Neural crest cell (in vitro differentiated cells): ENCODE measurements at regions not wholly inside any gene's neighbourhood (a gene's known extent, or its start where the extent isn't known, plus 50 kb on each side); places are given as distances from the start of the nearest gene placed in this dataset.
A peak's percentile ranks its signal among the peaks of the same experiment; 100 is the strongest.

ENCODE experiments used
- DNase-seq: peaks from one replicate; pipeline ENCODE4 v3.0.0; 2021; ENCODE audit warnings: low read depth, mixed read lengths, low spot score
- H3K27ac Mint-ChIP-seq: one replicate; pipeline ENCODE4 v1.8.0; 2021; ENCODE audit warnings: mild to moderate bottlenecking, mixed read lengths; ENCODE audit not compliant: unreplicated experiment
- H3K27me3 Mint-ChIP-seq: 2 replicates; pipeline ENCODE4 v1.8.0; 2021; ENCODE audit warnings: low read depth, mild to moderate bottlenecking, mixed read lengths
- H3K36me3 Mint-ChIP-seq: 2 replicates; pipeline ENCODE4 v1.8.0; 2021; ENCODE audit warnings: low read depth, mild to moderate bottlenecking, mixed read lengths
- H3K4me1 Mint-ChIP-seq: 2 replicates; pipeline ENCODE4 v1.8.0; 2021; ENCODE audit warnings: mixed read lengths
- H3K4me3 Mint-ChIP-seq: one replicate; pipeline ENCODE4 v1.8.0; 2021; ENCODE audit warnings: mild to moderate bottlenecking, mixed read lengths
- H3K9me3 Mint-ChIP-seq: 2 replicates; pipeline ENCODE4 v1.8.0; 2021; ENCODE audit warnings: mixed read lengths
- CTCF ChIP-seq: fragments of 200-600 bp; sonication (generic); conservative IDR thresholded peaks from 2 replicates; pipeline ENCODE4 v1.5.0; 2021; ENCODE audit warnings: antibody characterized with exemption, mild to moderate bottlenecking

GRCh38 chr2:108164318-108164717, 75.5 kb upstream of the SULT1C3 start:
- no peak for DNase-seq
- H3K27ac Mint-ChIP-seq: no peak overlapping the region
- no peaks in the 10 kb centered on the region for H3K36me3 Mint-ChIP-seq
- H3K9me3 Mint-ChIP-seq: no peaks in the 10 kb centered on the region
- peaks cover 10% of the 10 kb centered on the region for H3K4me1 Mint-ChIP-seq
- peaks cover 3% of the 10 kb centered on the region for H3K27me3 Mint-ChIP-seq
- TF ChIP-seq CTCF: no peak
- H3K4me3 Mint-ChIP-seq: no peak overlapping the region

- Mint-ChIP-seq H3K27ac (no peak overlapping the region), H3K4me3 (no peak overlapping the region), H3K4me1 (peaks cover 14% of the 10 kb centered on the region), H3K27me3 (peaks cover 3% of the 10 kb centered on the region), H3K9me3 (peaks cover 3% of the 10 kb centered on the region), H3K36me3 (no peaks in the 10 kb centered on the region)
- TF ChIP-seq CTCF: no peak
- DNase-seq: no peak
Measured at GRCh38 chr2:108165729-108166128, 74.0 kb upstream of the SULT1C3 start.

- H3K9me3 Mint-ChIP-seq: peaks cover 3% of the 10 kb centered on the region
- H3K4me1 Mint-ChIP-seq: peaks cover 14% of the 10 kb centered on the region
- peaks cover 3% of the 10 kb centered on the region for H3K27me3 Mint-ChIP-seq
- no peak for DNase-seq
- no peak for TF ChIP-seq CTCF
- no peaks in the 10 kb centered on the region for H3K36me3 Mint-ChIP-seq
- H3K27ac Mint-ChIP-seq: no peak overlapping the region
- H3K4me3 Mint-ChIP-seq: no peak overlapping the region
Measured at GRCh38 chr2:108167699-108168098, 72.1 kb upstream of the SULT1C3 start.

- Mint-ChIP-seq H3K9me3 (peaks cover 3% of the 10 kb centered on the region), H3K4me1 (peaks cover 4% of the 10 kb centered on the region), H3K27ac (no peak overlapping the region), H3K27me3 (peaks cover 3% of the 10 kb centered on the region), H3K36me3 (no peaks in the 10 kb centered on the region), H3K4me3 (no peak overlapping the region)
- peak; percentile 67 for TF ChIP-seq CTCF
- no peak for DNase-seq
Measured at GRCh38 chr2:108169982-108170625, 69.7 kb upstream of the SULT1C3 start.

- Mint-ChIP-seq H3K36me3 (no peaks in the 10 kb centered on the region), H3K4me1 (peaks cover 4% of the 10 kb centered on the region), H3K9me3 (peaks cover 3% of the 10 kb centered on the region), H3K4me3 (no peak overlapping the region), H3K27me3 (peaks cover 3% of the 10 kb centered on the region), H3K27ac (no peak overlapping the region)
- no peak for DNase-seq
- TF ChIP-seq CTCF: no peak
Measured at GRCh38 chr2:108171657-108172056, 68.1 kb upstream of the SULT1C3 start.

- Mint-ChIP-seq H3K4me1 (no peaks in the 10 kb centered on the region), H3K9me3 (no peaks in the 10 kb centered on the region), H3K4me3 (no peak overlapping the region), H3K27ac (no peak overlapping the region), H3K36me3 (no peaks in the 10 kb centered on the region), H3K27me3 (no peaks in the 10 kb centered on the region)
- peak; percentile 51 for TF ChIP-seq CTCF
- peak; percentile 51 for DNase-seq
Measured at GRCh38 chr2:108182489-108182888, 57.3 kb upstream of the SULT1C3 start.
